Right ventricle myocardium superior (tissue), 1 donor: ENCODE measurements at regions not wholly inside any gene's neighbourhood (a gene's known extent, or its start where the extent isn't known, plus 50 kb on each side); places are given as distances from the start of the nearest gene placed in this dataset.

Experiments
- ATAC-seq: fragments of 200-7000 bp; cut with Tn5 transposase; one replicate; pipeline ENCODE4 v1.9.1; 2020; ENCODE audit warnings: mild to moderate bottlenecking; ENCODE audit not compliant: poor library complexity
- DNase-seq: peaks from one replicate; pipeline ENCODE4 v3.0.0-alpha.2; 2020
- intact Hi-C: fragments of 100-400 bp; cut with DNase I; formaldehyde crosslinking; loops from one replicate; pipeline ENCODE4 v1.11.2; 2022
- donor health status: DM: no; HTN: yes; CAD: no; lungs with severe emphysema.

- ATAC-seq (no peak), DNase-seq (no peak)
Observed at GRCh38 chrX:13266641-13267345, 53.1 kb downstream of the ATXN3L start.

GRCh38 chrX:13265549-13266132 lies 54.2 kb downstream of the ATXN3L start:
- ATAC-seq: no peak
- intact Hi-C loops: no loop called here
- DNase-seq: no peak

More at GRCh38 chrX:13266641-13267345, 53.1 kb downstream of the ATXN3L start:
- intact Hi-C loops: no loop called here

GRCh38 chrX:13265111-13265510 lies 54.7 kb downstream of the ATXN3L start:
- ATAC-seq (no peak), DNase-seq (no peak)
- intact Hi-C loops: no loop called here

DNA sequence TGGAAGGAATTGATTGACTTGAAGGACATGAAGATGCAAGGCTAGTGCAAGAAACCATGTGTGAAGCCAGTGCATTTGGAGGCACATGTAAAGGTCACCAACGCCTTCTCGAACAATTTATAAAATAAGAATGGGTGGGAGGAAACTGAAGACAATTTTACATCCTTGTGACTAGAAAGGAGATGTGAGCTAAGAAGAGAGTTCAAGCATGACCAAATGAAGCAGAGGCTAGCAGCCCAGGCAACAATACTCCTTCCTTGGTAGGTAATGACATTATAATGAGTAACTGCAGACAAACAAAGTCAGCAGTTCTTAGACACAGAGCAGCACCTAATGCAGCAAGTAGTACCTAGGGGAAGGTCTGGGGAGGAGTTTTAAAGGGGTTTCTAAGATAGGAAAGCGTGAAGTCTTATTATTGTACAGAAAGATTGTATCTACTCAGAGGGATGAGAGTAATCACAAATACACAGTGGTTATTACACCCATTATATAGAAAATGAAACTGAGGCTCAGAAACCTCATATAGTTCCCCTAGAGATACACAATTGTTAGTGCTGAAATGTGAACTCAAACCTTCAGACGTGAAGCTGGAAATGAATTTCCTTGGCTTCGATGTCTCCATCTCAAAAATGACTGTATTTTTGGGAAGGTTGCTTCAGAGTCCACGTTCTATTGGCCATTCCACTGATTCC lies 56.1 kb downstream of the ATXN3L start:
- intact Hi-C loops: no loop called here
- ATAC-seq (no peak), DNase-seq (no peak)

GRCh38 chrX:13261348-13261747 lies 58.5 kb downstream of the ATXN3L start:
- DNase-seq (no peak), ATAC-seq (no peak)
- intact Hi-C loops: no loop called here

DNA sequence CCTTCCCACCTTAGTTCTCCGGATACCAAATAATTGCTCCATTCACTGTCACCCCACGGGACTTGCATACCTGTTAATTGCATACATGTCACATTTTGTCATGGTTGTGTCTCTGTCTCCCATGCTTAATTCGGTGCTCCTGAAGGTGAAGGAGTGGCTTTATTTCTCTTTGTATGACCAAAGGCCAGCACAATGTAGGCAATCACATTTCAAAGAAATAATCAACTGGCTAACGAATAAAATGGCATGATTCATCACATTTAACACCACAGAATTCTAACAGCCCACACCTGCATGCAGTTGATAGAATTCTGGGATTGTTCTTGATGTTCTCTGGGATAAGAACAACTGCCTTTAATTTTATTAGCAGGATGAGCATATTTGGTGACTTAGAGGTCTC lies 59.3 kb downstream of the ATXN3L start:
- DNase-seq: no peak
- no peak for ATAC-seq

GRCh38 chrX:13258725-13259124 lies 61.1 kb downstream of the ATXN3L start:
- no peak for ATAC-seq
- no peak for DNase-seq
- intact Hi-C loops: no loop called here

More for the DNA sequence above, 59.3 kb downstream of the ATXN3L start:
- intact Hi-C loops: no loop called here

GRCh38 chrX:13258052-13258444 lies 61.8 kb downstream of the ATXN3L start:
- ATAC-seq: no peak
- no peak for DNase-seq
- intact Hi-C loops: no loop called here

DNA sequence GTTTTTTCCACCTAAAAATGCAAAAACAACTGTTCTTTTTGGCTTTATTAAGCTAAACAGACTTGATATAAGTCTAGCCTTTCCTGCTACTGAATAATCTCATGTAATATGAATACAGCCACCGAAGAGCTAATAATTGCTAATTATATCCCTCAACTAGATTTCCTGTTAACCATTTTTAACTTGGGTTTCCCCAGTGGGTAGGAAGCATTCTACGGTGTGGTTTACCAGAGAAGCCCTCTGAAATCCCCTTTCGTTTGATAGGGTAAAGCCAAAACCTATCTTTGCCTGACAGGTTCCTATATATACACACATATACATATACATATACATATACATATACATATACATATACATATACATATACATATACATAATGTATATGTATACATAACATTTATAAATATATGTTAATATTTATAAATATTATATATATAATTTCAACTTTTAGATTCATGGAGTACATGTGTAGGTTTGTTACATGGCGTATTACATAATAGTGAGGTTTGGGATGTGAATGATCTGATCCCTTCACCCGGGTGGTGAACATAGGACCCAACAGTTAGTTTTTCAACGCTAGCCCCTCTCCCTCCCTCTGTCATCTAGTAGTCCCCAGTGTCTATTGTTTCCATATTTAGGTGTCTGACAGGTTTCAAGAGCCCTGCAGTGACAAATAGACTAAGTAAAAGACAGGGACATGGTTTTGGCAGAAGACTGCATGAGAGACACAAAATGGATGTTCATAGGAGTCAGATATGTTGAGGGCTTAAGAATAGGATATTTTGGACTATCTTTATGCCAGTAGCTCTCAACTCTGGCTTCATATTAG lies 62.4 kb downstream of the ATXN3L start:
- ATAC-seq (no peak), DNase-seq (no peak)
- intact Hi-C loops: no loop called here

DNA sequence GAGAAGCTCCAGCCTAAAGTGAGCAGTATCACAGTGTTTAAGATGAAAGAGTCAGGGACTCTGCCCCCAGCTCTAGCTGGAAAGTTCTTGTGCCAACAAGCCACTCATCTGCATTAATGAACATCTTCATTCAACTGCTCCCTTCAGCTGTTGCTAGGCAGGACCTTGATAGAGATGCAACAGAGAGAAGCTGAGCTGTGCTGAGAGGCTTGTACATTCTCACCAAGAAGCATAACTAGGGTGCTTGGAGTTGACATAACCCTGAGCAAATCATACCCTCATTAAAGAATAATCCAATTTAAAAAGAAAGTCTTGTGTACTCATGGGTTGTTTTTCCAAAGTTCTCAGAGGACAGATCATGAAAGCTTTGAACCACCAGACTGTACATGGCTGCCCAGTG lies 63.2 kb downstream of the ATXN3L start:
- DNase-seq (no peak), ATAC-seq (no peak)
- intact Hi-C loops: no loop called here

- ATAC-seq: no peak
- intact Hi-C loops: no loop called here
- DNase-seq: no peak
Observed at GRCh38 chrX:13254870-13255269, 65.0 kb downstream of the ATXN3L start.

GRCh38 chrX:13254076-13254785 lies 65.6 kb downstream of the ATXN3L start:
- DNase-seq (no peak), ATAC-seq (no peak)
- intact Hi-C loops: no loop called here

DNA sequence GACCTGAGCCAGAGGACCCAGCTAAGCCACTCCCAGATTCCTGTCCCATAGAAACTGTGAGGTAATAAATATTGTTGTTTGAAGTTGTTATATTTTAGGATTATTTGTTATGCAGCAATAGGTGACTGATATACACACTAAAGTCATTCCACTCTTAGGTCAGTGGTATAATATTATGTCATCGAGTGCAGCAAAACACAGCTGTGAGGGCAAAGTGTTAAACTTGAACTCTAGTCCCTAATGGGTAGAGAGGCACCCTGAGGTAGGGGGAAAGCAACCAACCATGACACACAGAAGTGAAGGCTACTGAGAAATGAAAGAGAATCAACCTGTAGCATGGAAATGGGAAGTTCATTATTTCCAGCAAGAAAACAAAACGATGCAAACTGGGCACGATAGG lies 66.6 kb downstream of the ATXN3L start:
- DNase-seq: no peak
- intact Hi-C loops: no loop called here
- ATAC-seq: no peak

- ATAC-seq: no peak
- intact Hi-C loops: no loop called here
- no peak for DNase-seq
Observed at GRCh38 chrX:13252726-13253125, 67.1 kb downstream of the ATXN3L start.

DNA sequence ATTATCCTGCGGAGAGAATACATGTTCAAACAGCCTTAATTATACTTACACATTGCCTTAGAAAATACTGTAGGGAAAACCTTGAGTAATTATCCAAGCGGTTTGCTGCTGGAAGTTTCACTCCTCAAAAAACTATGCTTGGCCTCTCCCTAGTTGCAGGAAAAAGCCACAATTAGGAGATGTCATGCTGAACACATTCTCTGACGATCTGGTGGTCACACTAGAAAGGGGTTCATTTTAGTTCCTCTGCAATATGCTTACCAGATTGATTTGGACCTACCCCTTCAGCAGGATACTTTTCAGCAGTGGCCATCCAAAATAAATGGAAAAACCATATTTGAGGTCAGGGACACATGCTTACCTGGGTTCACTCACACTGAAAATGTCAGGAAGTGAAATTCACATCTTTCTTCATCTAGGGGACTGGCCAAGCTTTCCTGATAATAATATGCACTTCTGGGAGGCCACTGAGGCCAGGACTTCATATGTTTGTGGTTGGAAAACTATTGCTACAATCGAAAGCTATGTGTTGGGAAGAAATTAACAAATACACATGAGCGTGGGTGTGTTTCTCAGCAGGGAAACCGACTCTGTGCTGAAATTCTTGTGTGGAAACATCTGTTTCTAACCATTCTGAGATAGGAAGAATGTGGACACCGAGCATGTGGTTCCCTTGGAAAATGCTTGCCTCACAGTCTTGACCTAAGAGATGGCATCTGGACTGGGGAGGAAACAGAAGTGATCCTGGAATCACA lies 68.8 kb downstream of the ATXN3L start:
- no peak for DNase-seq
- intact Hi-C loops: no loop called here
- peak; percentile 93 for ATAC-seq

GRCh38 chrX:13248867-13249486 lies 70.9 kb downstream of the ATXN3L start:
- ATAC-seq (no peak), DNase-seq (no peak)
- intact Hi-C loops: no loop called here

GRCh38 chrX:13239272-13239671 lies 80.6 kb downstream of the ATXN3L start:
- ATAC-seq: no peak
- no peak for DNase-seq
- intact Hi-C loops: no loop called here

GRCh38 chrX:13235930-13236329 lies 83.9 kb downstream of the ATXN3L start:
- intact Hi-C loops: no loop called here
- ATAC-seq (no peak), DNase-seq (no peak)
